Gastrocnemius medialis (tissue), 4 donors: ENCODE measurements at regions not wholly inside any gene's neighbourhood (a gene's known extent, or its start where the extent isn't known, plus 50 kb on each side); places are given as distances from the start of the nearest gene placed in this dataset.
"Not testable (repeated sequence)": the region's sequence is repeated elsewhere in the genome, so short reads cannot be mapped to it uniquely, and the experiment has no call there.

Source experiments
- ATAC-seq, 2 donors: fragments of 150-250 bp; one replicate each; pipeline ENCODE4 v1.9.1; 2016
- DNase-seq, 2 donors: peaks; one replicate each; pipeline ENCODE4 v3.0.0-alpha.2; 2019
- H3K27ac ChIP-seq, 4 donors: fragments of 200-600 bp; sonication (generic); 1 replicate in 1 of 4; 2 replicates in 3 of 4; pipeline ENCODE4 v1.5.1; 2016 to 2018; ENCODE audit warnings: mild to moderate bottlenecking in 2 of 4, moderate library complexity in 1 of 4
- H3K27me3 ChIP-seq, 3 donors: fragments of 200-600 bp; sonication (generic) in 2 of 3; 1 replicate in 1 of 3; 2 replicates in 2 of 3; pipeline versions ENCODE4 v1.5.1 to v1.6.0; 2016 to 2019; ENCODE audit warnings: mild to moderate bottlenecking in 1 of 3, moderate library complexity in 1 of 3
- H3K36me3 ChIP-seq, 2 donors: fragments of 200-600 bp; sonication (generic) in 1 of 2; one replicate each; pipeline ENCODE4 v1.5.1; 2017 to 2018
- H3K4me1 ChIP-seq, 2 donors: fragments of 200-600 bp; sonication (generic) in 1 of 2; one replicate each; pipeline ENCODE4 v1.5.1; 2016 to 2017; ENCODE audit warnings: mild to moderate bottlenecking in 2 of 2
- H3K4me3 ChIP-seq, 4 donors: fragments of 200-600 bp; sonication (generic) in 3 of 4; 1 replicate in 1 of 4; 2 replicates in 3 of 4; pipeline ENCODE4 v1.5.1; 2016 to 2019; ENCODE audit warnings: mild to moderate bottlenecking in 2 of 4
- H3K9me3 ChIP-seq, 3 donors: fragments of 200-600 bp; sonication (generic) in 2 of 3; 1 replicate in 1 of 3; 2 replicates in 2 of 3; pipeline ENCODE4 v1.5.1; 2016 to 2019
- POLR2A ChIP-seq, 2 donors: fragments of 450-650 bp; IDR thresholded peaks; one replicate each; pipeline ENCODE4 v1.6.1; 2017; ENCODE audit warnings: antibody characterized with exemption in 2 of 2, mild to moderate bottlenecking in 2 of 2, moderate library complexity in 2 of 2
- in situ Hi-C, 4 donors: fragments of 200-750 bp; cut with MboI; loops; one replicate each; pipeline versions ENCODE4 v1.15.0 to v1.8.0; 2017; ENCODE audit warnings: low sequenced_read_pairs in 4 of 4
- intact Hi-C: fragments of 100-400 bp; cut with DNase I; formaldehyde crosslinking; loops from one replicate; pipeline ENCODE4 v1.15.1; 2023; ENCODE audit warnings: low total_unique reads
- TF ChIP-seq, protein P1 (sequence below), 5 experiments: fragments of 450-650 bp in 3 of 5; fragments of 200-600 bp in 2 of 5; sonication (generic) in 2 of 5; IDR thresholded peaks in 4 of 5; conservative IDR thresholded peaks in 1 of 5; 1 replicate in 4 of 5; 2 replicates in 1 of 5; pipeline ENCODE4 v1.5.1; 2016 to 2019; ENCODE audit warnings: antibody characterized with exemption in 5 of 5, mild to moderate bottlenecking in 3 of 5, moderate library complexity in 3 of 5

DNA sequence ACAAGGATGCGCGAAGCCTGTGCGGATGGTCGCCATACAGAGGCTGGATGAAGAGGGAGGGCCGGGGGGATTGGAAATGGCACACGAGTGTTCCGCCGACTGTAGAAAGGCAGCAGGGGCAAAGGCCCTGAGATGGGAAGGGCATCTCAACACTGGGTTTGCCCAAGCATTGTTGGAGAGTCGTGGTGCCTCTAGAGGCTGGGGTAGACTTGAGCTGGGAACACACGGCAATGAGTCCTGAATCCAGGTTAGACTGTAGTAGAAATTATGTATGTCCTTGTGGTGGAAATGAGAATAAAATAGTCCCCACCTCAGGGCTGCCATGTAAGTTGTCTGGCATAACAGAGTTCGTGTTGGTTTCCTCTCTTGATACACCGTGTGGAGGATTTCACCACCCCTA lies 83.8 kb upstream of the CCND2 start:
- H3K27me3 ChIP-seq = no peaks in the 10 kb centered on the region
- no peaks in the 10 kb centered on the region for H3K4me1 ChIP-seq
- intact Hi-C loops = no loop called here
- H3K9me3 ChIP-seq = no peaks in the 10 kb centered on the region
- ATAC-seq = no peak
- H3K4me3 ChIP-seq = no peak overlapping the region
- DNase-seq = no peak
- no peak overlapping the region for H3K27ac ChIP-seq
- H3K36me3 ChIP-seq = no peaks in the 10 kb centered on the region
- in situ Hi-C loops = no loop called here
- no peak for TF ChIP-seq POLR2A (IDR thresholded peaks at IDR 0.05)
- TF ChIP-seq, protein P1, sequence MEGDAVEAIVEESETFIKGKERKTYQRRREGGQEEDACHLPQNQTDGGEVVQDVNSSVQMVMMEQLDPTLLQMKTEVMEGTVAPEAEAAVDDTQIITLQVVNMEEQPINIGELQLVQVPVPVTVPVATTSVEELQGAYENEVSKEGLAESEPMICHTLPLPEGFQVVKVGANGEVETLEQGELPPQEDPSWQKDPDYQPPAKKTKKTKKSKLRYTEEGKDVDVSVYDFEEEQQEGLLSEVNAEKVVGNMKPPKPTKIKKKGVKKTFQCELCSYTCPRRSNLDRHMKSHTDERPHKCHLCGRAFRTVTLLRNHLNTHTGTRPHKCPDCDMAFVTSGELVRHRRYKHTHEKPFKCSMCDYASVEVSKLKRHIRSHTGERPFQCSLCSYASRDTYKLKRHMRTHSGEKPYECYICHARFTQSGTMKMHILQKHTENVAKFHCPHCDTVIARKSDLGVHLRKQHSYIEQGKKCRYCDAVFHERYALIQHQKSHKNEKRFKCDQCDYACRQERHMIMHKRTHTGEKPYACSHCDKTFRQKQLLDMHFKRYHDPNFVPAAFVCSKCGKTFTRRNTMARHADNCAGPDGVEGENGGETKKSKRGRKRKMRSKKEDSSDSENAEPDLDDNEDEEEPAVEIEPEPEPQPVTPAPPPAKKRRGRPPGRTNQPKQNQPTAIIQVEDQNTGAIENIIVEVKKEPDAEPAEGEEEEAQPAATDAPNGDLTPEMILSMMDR (IDR thresholded peaks at IDR 0.05 in 4 of 5, conservative IDR thresholded peaks at IDR 0.05 in 1 of 5) = no peak

DNA sequence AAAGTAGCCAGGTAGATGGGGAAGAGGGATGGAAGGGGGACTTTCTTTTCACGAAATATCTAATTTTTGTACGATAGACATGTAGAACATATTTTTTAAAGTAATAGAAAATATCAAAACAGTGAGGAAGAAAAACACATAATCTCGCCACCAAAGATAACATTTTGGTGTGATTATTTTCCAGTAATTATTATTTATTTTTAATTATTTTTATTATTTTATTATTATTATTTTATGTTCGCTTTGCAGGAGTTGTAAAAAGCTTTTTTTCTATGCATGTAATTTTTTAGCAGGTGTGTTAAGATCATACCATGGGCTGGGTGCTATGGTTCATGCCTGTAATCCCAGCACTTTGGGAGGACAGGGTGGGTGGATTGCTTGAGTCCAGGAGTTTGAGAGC lies 85.6 kb upstream of the CCND2 start:
- TF ChIP-seq, protein P1 (IDR thresholded peaks at IDR 0.05 in 4 of 5, conservative IDR thresholded peaks at IDR 0.05 in 1 of 5) = no peak
- no peak for TF ChIP-seq POLR2A (IDR thresholded peaks at IDR 0.05)
- intact Hi-C loops = no loop called here
- H3K4me3 ChIP-seq = no peak overlapping the region

DNA sequence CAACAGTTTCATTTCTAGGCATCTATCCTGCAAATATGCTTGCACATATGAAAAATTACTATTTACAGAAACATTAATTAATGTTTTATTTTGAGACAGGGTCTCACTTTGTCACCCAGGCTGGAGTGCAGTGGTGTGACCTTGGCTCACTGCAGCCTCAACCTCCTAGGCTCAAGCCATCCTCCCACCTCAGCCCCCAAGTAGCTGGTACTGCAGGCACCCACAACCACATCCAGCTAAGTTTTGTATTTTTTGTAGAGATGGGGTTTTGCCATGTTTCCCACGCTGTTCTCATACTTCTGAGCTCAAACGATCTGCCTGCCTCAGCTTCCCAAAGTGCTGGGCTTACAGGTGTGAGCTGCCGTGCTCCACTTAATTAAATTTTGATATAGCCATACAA lies 86.2 kb upstream of the CCND2 start:
- H3K9me3 ChIP-seq, H3K4me1 ChIP-seq, H3K4me3 ChIP-seq, ATAC-seq, H3K27me3 ChIP-seq, DNase-seq, intact Hi-C loops, H3K36me3 ChIP-seq, in situ Hi-C loops, H3K27ac ChIP-seq: not testable (repeated sequence)

More for the DNA sequence above, 85.6 kb upstream of the CCND2 start:
- H3K27me3 ChIP-seq = no peaks in the 10 kb centered on the region
- H3K27ac ChIP-seq = no peak overlapping the region
- no peaks in the 10 kb centered on the region for H3K36me3 ChIP-seq
- DNase-seq = no peak
- in situ Hi-C loops = no loop called here
- no peaks in the 10 kb centered on the region for H3K4me1 ChIP-seq
- H3K9me3 ChIP-seq = no peaks in the 10 kb centered on the region
- no peak for ATAC-seq

DNA sequence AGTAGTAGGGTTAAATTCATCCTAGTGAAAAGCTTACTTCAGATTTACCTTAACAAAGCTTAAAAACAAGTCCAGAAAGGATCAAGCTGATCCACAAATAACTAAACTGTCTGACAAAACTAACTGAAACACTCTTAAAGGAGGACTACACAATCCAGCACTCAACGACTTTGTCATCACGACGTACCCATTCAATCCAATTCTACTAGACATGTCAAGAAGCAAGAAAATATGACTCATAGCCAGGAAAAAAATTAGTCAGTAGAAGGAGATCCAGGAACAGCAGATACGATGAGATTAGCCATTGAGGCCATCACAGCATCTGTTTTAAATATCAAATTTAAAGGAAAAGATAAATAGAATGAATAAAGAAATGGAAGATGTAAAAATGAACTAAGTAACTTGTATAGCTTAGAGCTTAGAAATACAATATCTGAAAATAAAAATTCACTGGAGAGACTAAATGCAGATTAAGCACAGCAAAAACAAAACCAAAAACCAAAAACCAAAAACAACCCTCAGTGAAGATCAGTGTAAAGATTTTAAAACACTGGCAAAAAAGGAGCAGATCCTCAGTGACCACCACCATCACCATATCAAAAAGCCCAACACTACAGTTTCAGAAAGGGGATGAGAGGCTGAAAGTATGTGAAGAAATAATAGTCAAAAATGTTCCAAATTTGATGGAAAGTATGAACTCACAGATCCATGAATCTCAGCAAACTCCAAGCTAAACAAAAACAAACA lies 95.0 kb upstream of the CCND2 start:
- intact Hi-C loops = no loop called here
- H3K36me3 ChIP-seq = no peaks in the 10 kb centered on the region
- ATAC-seq (no peak), DNase-seq (no peak)
- no peak for TF ChIP-seq POLR2A (IDR thresholded peaks at IDR 0.05)
- TF ChIP-seq, protein P1 (IDR thresholded peaks at IDR 0.05 in 4 of 5, conservative IDR thresholded peaks at IDR 0.05 in 1 of 5) = no peak
- H3K27me3 ChIP-seq = peaks cover 0 to 4% (median 0%) of the 10 kb centered on the region in 3 donors
- in situ Hi-C loops = no loop called here
- no peak overlapping the region for H3K4me3 ChIP-seq
- H3K27ac ChIP-seq = no peak overlapping the region
- H3K4me1 ChIP-seq = no peaks in the 10 kb centered on the region
- no peaks in the 10 kb centered on the region for H3K9me3 ChIP-seq

DNA sequence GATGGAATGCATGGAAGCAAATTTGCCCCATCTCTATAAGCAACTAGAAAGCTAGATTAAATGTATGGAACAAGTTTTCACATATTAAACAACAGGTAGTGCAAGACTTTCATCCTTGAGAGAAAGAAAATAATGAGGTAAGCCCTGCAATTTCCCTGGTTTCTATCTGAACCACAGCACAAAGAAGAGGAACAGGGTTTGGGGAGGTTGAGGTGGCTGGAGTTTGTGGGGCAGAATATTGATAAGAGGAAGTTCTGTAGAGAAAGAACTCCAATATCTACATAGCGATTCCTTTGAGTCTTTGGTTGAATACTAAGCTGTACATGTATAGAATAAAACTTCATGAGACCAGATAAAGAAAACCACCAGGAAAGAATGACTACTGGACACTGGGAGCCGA lies 96.3 kb upstream of the CCND2 start:
- Histone ChIP-seq H3K4me1 (no peaks in the 10 kb centered on the region), H3K27me3 (peaks cover 0 to 4% (median 0%) of the 10 kb centered on the region in 3 donors), H3K4me3 (no peak overlapping the region), H3K9me3 (no peaks in the 10 kb centered on the region), H3K36me3 (no peaks in the 10 kb centered on the region), H3K27ac (no peak overlapping the region)
- no peak for TF ChIP-seq POLR2A (IDR thresholded peaks at IDR 0.05)
- TF ChIP-seq, protein P1 (IDR thresholded peaks at IDR 0.05 in 4 of 5, conservative IDR thresholded peaks at IDR 0.05 in 1 of 5) = no peak
- no peak for DNase-seq
- in situ Hi-C loops (no loop called here), intact Hi-C loops (no loop called here)
- ATAC-seq = no peak
